Endothelial cell of umbilical vein (primary cell): ENCODE measurements at regions not wholly inside any gene's neighbourhood (a gene's known extent, or its start where the extent isn't known, plus 50 kb on each side); places are given as distances from the start of the nearest gene placed in this dataset.
"Not testable (repeated sequence)": the region's sequence is repeated elsewhere in the genome, so short reads cannot be mapped to it uniquely, and the experiment has no call there.

Experiments used
- BruUV-seq: library from RNA; stranded (reverse); fragments of 400-500 nt; replicated peaks from 2 replicates; lab custom pipeline; 2021; lab: Mats Ljungman, UMichigan
- CTCF ChIA-PET: fragments of 300-600, 350-600 bp; sonication (Branson Sonifier 250); formaldehyde crosslinking; loops from one replicate; lab custom pipeline; 2021; ENCODE audit warnings: antibody characterized with exemption, inconsistent platforms; lab: Charles Lee
- POLR2A ChIA-PET: fragments of 300-600, 350-600 bp; sonication (Branson Sonifier 250); formaldehyde crosslinking; loops from one replicate; lab custom pipeline; 2021; ENCODE audit warnings: antibody characterized with exemption, inconsistent platforms; lab: Charles Lee
- DNase-seq: peaks from one replicate; pipeline ENCODE4 v3.0.0-alpha.2; 2011; ENCODE audit warnings: low read depth, low spot score
- FAIRE-seq: peaks from 2 replicates; lab custom pipeline; 2011; peaks lifted over from hg19 to GRCh38; lab: Jason Lieb, UNC
- H2AFZ ChIP-seq: 2 replicates; pipeline ENCODE4 v1.6.0; 2012; ENCODE audit warnings: low read depth, low read length, control low read depth, inconsistent platforms
- H3K27ac ChIP-seq: 2 replicates; pipeline ENCODE4 v1.5.1; 2011; ENCODE audit warnings: low read depth, mild to moderate bottlenecking, control low read depth, low read length, moderate library complexity; ENCODE audit not compliant: insufficient read depth
- H3K27me3 ChIP-seq, 2 experiments: 2 replicates each; pipeline versions ENCODE4 v1.6.0 to v1.6.1; 2011; ENCODE audit warnings: low read length in 2 of 2, mixed read lengths in 1 of 2; ENCODE audit not compliant: control insufficient read depth in 2 of 2, insufficient read depth in 2 of 2
- H3K36me3 ChIP-seq, 2 experiments: 2 replicates in 1 of 2; 3 replicates in 1 of 2; pipeline ENCODE4 v1.5.1; 2011; ENCODE audit warnings: low read length in 2 of 2, mild to moderate bottlenecking in 1 of 2, moderate library complexity in 1 of 2; ENCODE audit not compliant: control insufficient read depth in 2 of 2, insufficient read depth in 2 of 2; ENCODE audit errors: extremely low read depth in 1 of 2
- H3K4me1 ChIP-seq: 3 replicates; pipeline ENCODE4 v1.5.1; 2011; ENCODE audit warnings: mild to moderate bottlenecking, low read length; ENCODE audit not compliant: control insufficient read depth, insufficient read depth; ENCODE audit errors: extremely low read depth
- H3K4me2 ChIP-seq: 2 replicates; pipeline ENCODE4 v1.6.1; 2011; ENCODE audit warnings: low read length, control low read depth, mixed read lengths; ENCODE audit not compliant: insufficient read depth
- H3K4me3 ChIP-seq, 3 experiments: fragments of 200-600 bp in 1 of 3; sonication (generic), shearing (Covaris generic) in 1 of 3; replicated peaks in 1 of 3; 2 replicates each; pipeline ENCODE4 v1.5.1; 2011 to 2016; ENCODE audit warnings: control low read depth in 3 of 3, low read length in 3 of 3, mild to moderate bottlenecking in 2 of 3, inconsistent platforms in 1 of 3, low read depth in 1 of 3, moderate library complexity in 1 of 3; ENCODE audit not compliant: insufficient read depth in 1 of 3
- H3K79me2 ChIP-seq: 2 replicates; pipeline ENCODE4 v1.6.0; 2012; ENCODE audit warnings: low read length, inconsistent platforms; ENCODE audit not compliant: control insufficient read depth, insufficient read depth
- H3K9ac ChIP-seq: replicated peaks from 2 replicates; pipeline ENCODE3; 2011; ENCODE audit warnings: low read length, control low read depth; ENCODE audit not compliant: insufficient read depth; ENCODE audit errors: extremely low read depth
- H3K9me1 ChIP-seq: replicated peaks from 3 replicates; pipeline ENCODE4 v1.6.0; 2011; ENCODE audit warnings: mild to moderate bottlenecking, low read length; ENCODE audit not compliant: control insufficient read depth, insufficient read depth; ENCODE audit errors: extremely low read depth
- H3K9me3 ChIP-seq: replicated peaks from 2 replicates; pipeline ENCODE4 v1.5.1; 2012; ENCODE audit warnings: low read length, inconsistent platforms; ENCODE audit not compliant: control insufficient read depth, insufficient read depth
- H4K20me1 ChIP-seq: replicated peaks from 2 replicates; pipeline ENCODE3; 2011; ENCODE audit warnings: mild to moderate bottlenecking, low read length; ENCODE audit not compliant: control insufficient read depth, insufficient read depth; ENCODE audit errors: extremely low read depth
- dilution Hi-C: fragments of 300-500 bp; cut with MboI; formaldehyde crosslinking; loops from one replicate; pipeline ENCODE4 v1.15.0; 2019; ENCODE audit warnings: low sequenced_read_pairs; ENCODE audit not compliant: extremely low pct_ligation_motif_present
- intact Hi-C: fragments of 100-400 bp; cut with micrococcal nuclease; formaldehyde crosslinking; loops from one replicate; pipeline ENCODE4 v1.10.0; 2022

DNA sequence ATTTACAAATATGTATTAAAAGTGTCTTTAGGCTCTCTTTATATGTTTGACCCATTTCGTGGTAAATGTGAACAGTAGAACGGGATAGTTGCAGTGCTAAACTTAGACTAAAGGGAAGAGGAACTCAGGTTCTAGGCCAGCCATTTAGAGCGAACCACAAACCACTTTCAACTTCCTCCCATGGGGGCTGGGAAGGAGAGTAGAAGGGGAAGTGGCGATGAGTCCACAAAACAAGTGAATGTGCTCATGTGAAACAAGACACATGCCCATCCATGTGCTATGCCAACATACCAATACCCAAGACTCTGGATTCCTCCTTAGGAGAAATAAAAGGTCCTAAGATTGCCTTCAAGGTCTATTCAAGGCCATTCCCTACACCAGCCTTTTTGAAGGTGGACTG is 940.4 kb upstream of the FOXG1 start:
- H3K27me3 ChIP-seq, CTCF ChIA-PET, dilution Hi-C loops, DNase-seq, H2AFZ ChIP-seq, H3K27ac ChIP-seq, H4K20me1 ChIP-seq, H3K4me2 ChIP-seq, H3K9ac ChIP-seq, FAIRE-seq, H3K4me3 ChIP-seq, intact Hi-C loops, H3K79me2 ChIP-seq, H3K9me1 ChIP-seq, H3K4me1 ChIP-seq, H3K9me3 ChIP-seq, POLR2A ChIA-PET, BruUV-seq, H3K36me3 ChIP-seq: not testable (repeated sequence)

DNA sequence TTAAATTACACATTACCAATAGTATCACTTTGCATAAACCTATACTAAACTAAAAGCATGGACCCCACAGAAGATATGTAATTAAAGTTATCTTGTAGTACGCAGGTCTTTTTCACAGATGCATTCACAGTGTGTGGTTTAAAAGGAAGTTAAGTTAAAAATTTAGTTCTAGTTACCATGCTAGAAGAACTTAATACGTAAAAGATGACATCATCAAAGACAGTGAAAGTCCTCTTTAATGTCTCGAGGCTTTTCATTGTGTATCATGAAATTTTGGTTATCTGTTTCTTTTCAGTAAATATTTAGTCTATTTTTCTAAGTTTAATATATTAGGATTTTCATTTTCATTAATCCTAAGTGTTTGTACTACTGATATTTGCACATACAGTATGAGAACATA is 934.6 kb upstream of the FOXG1 start:
- BruUV-seq, H3K9ac ChIP-seq, H3K79me2 ChIP-seq, H3K36me3 ChIP-seq, H3K4me2 ChIP-seq, H2AFZ ChIP-seq, POLR2A ChIA-PET, H3K27ac ChIP-seq, CTCF ChIA-PET, H3K9me3 ChIP-seq, H4K20me1 ChIP-seq, H3K9me1 ChIP-seq, dilution Hi-C loops, FAIRE-seq, H3K27me3 ChIP-seq, intact Hi-C loops, DNase-seq, H3K4me1 ChIP-seq, H3K4me3 ChIP-seq: not testable (repeated sequence)

DNA sequence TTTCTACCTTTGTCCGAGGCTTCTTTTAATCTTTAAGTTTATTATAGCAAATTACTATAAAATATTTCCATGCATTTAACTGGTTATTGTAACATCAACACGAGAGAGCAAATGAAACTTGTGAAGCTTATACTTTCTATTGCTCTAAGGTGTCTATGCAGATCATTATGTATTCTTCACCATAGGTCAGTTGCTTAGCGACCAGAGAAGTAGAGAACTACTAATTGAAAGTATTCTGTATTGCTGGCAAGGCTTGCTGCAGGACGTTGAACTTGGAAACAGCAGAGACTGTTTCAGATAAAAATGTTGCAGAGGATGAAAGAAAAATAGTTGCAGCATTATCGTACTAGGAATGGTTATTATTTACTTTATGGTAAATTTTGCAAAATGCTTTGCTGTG is 933.6 kb upstream of the FOXG1 start:
- CTCF ChIA-PET, FAIRE-seq: not testable (repeated sequence)

More for the DNA sequence above, 933.6 kb upstream of the FOXG1 start:
- H2AFZ ChIP-seq, H3K9ac ChIP-seq, H3K9me3 ChIP-seq, H3K9me1 ChIP-seq, DNase-seq, dilution Hi-C loops, H3K4me1 ChIP-seq, H3K79me2 ChIP-seq, H3K4me3 ChIP-seq, H3K27me3 ChIP-seq, H3K4me2 ChIP-seq, H3K36me3 ChIP-seq, H3K27ac ChIP-seq, BruUV-seq, POLR2A ChIA-PET, intact Hi-C loops, H4K20me1 ChIP-seq: not testable (repeated sequence)
